ENCODE measurements at regions not wholly inside any gene's neighbourhood (a gene's known extent, or its start where the extent isn't known, plus 50 kb on each side); places are given as distances from the start of the nearest gene placed in this dataset.
A peak's percentile ranks its signal among the peaks of the same experiment; 100 is the strongest.

DNA sequence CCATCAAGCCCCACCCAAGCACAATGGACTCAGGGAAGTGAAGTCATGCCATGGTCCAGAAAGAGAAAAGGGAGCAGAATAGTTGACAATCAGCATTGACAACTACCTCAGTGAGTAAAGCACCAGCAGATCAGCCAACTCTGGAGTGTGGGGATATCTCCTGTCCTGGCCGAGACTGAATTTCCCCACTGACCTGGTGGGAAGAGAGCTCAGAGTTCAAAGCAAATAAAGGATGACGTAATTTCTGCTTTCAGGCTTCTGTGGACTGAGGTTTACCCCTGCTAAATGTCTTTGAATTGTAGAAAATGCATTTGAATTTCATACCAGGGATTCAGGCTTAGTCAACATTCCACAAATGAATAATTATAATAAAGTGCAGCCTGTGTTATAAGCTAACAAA, 152.9 kb downstream of the CBLN1 start:
- no peak for DNase-seq (ENCODE audit: low read depth)

DNA sequence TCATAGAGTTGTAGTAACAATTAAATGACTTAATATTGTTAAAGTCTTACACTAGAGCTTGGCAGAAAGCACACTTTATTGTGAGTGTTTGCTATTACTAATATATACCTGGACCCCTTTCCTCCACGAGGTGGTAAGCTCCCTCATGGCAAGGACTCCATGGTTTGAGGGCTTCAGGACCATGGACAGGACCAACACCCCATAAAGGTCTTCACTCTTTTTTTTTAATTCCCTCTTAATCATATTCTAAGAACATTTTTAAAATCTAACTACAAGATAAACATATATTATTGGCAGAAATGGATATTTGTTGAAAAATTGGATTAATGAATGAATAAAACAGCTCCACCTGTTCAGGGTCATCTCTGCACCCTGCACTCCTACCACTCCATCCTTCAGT, 154.5 kb downstream of the CBLN1 start:
- DNase-seq (ENCODE audit: low read depth): peak; percentile 26

DNA sequence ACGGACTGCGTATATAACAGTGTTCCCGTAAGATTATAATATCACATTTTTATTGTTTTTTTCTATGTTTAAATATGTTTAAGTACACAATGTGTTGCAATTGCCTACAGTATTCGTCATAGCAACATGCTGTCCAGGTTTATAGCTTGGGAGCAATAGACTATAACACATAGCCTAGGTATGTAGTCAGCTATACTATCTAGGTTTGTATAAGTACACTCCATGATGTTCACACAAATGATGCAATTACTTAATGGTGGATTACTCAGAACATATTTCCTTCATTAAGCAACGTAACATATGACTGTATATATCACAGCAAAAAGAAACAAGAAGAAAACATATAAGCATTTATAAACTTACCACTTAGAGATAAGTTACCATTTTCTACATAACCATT, 160.0 kb downstream of the CBLN1 start:
- no peak for DNase-seq (ENCODE audit: low read depth)

DNA sequence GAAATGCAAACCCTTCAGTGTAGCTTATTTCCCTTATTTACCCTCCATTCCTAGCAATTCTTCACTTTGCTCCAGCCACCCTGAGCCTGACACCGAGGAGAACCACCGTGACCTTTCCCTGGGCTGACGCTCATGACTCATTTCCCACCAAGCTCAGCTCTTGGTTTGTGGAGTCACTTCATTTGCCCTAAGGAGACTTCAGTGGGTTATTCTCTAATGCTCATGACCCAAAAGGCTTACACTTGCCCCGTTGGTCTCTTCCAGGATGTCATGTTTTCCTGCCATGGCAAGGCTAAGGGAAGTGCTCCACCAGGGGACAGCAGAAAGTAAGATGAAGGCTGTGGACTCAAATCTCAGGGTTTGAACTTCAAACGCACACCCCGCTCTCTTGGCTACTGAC, 161.0 kb downstream of the CBLN1 start:
- DNase-seq (ENCODE audit: low read depth): peak; percentile 87

DNA sequence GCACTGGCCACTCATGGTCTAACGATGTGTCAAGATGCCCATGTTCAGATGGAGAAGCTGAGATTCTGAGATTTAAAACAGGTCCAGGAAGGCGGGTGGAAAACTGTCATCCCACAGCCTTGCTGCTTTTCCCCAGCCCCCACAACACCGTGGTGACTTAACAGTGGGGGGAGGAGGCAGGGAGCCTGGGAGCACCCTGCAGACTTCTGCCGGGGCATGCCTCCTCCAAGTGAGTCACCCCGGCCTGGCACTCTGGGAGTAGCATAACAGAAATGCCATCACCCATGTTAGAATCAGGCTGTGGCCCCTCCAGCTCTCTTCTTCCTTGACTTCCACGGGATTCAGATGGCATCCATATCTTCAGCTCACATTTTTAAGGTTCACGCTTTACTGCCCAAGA, 164.8 kb downstream of the CBLN1 start:
- DNase-seq (ENCODE audit: low read depth): peak; percentile 70

DNA sequence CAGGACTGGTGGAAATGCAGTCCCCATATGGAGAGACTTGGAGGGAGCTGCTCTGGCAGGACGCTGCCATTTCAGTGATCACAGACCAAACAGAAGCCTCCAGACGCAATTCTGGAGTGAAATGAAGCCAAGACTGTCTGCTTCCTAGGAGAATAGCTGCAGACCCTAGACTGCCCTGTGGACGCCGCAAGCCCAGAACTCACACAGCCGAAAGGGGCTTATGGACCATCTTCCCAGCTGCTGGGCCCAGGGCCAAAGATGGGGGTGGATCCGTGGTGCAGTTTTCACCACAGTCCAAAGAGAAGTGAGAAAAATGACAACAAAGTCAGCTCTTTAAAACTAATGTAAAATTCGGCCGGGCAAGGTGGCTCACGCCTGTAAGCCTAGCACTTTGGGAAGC, 165.7 kb downstream of the CBLN1 start:
- no peak for DNase-seq (ENCODE audit: low read depth)

DNA sequence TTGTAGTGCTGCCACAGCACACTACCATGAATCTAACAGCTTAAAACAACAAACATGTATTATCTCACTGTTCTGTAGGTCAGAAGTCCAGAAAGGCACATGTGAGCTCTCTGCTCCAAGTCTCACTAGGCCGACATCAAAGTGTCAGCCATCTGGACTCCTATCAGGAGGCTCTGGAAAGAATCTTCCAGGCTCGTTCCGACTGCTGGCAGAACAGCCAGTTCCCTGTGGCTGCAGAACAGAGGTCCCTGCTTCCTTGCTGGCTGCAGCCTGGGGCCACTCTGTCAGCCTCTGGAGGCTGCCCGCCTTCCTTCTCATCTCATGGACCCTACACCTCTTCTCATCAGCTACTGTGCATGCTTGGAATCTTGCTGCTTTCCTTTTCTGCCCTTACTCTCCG, 168.9 kb downstream of the CBLN1 start:
- no peak for DNase-seq (ENCODE audit: low read depth)

DNA sequence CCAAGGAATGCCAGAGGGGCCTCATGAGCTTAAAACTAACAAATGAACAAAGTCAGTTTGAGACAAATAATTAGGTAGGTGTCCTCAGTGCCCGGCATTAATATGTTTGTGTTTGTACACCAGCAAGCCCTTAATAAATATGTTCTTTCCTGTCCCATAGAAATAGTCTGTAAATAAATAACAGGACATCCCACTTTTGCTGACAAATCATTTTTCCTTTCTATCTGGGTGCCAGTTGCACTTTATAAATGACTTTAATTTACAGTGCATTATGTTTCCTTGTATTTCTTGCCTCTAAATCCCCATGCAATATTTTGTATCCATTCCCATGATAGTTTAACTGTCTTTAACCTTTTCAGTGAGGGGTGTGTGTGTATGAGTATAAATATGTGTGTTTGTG, 170.3 kb downstream of the CBLN1 start:
- no peak for DNase-seq (ENCODE audit: low read depth)

DNA sequence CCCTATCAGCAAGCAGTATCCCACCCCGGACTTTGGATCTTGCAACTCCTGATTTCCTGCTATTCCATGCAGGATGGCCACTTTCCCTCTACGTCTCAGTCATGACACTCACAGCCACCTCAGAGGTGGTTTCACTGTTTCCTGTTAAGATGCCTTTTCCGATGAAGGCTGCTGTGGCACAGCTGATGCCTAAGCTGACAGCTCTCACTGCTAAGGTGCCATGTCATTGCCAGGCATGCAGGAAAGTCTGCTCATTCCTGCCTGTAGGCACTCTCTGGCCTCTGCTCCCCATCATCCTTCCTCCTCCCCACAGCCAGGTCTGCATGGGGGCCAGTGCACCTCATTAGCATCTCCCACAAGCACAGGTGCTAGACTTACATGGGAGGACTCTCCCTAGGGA, 173.0 kb downstream of the CBLN1 start:
- DNase-seq (ENCODE audit: low read depth): no peak

DNA sequence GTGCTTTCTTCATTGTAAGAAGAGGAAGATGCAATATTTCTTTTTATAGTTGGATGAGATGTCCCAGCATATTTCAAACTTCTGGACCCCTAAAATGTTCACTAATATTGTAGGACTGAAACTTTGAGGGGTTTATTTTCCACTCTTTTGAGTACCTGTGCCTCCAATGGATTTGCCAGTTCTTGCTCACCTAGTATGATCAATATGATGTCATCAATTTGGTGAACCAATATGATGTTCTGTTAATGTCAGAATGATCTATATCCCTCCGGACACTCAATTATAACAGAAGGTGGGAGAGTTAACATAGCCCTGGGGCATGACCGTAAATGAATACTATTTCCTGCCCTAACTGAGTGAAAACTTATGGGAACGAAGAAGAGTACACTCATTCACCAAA, 178.3 kb downstream of the CBLN1 start:
- DNase-seq (ENCODE audit: low read depth): no peak

DNA sequence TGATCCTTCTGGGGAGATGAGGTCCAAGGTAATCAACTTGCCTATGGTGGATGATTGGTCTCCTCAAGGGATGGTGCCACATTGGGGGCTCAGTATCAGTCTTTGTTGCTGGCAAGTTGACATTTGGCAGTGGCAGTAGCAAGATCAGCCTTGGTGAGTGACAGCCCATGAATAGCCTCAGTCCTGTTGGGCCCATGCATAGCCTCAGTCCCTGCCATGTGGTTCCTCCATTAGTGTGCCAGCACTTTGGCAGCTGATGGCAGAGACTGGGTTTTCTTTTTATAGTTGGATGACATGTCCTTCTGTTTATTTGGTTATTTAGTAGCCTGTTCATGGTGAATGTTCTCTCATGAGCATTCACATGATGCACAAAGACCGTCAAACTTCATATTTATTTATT, 179.6 kb downstream of the CBLN1 start:
- no peak for DNase-seq (ENCODE audit: low read depth)

DNA sequence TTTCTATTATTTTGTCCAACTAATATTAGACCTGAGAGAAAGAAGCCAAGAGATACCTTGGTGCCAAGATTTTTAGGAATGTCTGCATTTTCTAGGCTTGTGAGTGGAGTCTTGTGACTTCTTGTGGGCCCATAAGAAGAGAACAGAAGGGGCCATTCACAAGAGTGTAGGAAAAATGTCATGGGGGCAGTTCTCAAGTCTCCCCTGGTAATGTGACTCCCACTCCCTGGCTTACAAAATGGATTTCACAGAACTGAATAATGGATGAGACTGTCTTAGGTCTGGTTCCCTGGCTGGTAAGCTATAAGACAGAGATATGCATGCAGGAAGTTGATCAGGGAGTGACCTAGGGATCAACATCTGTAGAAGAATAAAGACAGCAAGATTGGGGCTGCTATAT, 181.3 kb downstream of the CBLN1 start:
- no peak for DNase-seq (ENCODE audit: low read depth)

DNA sequence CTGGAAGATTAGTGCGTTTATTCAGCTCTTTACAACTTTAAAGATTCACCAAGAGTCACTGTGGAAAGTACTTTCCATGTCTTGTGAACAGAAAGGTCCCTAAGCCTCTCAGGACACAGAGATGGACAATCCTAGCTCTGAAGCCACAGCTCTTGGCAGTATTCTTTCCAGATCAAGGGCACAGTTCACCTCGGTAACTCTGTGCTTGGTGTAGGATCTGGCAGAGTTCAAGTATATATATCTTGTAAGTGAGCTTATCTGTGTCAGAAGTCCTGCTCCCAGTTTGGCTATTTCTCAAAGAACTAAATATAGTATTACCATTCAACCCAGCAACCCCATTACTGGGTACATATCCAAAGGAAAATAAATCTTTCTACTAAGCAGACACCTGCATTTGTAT, 183.7 kb downstream of the CBLN1 start:
- DNase-seq (ENCODE audit: low read depth): no peak

DNA sequence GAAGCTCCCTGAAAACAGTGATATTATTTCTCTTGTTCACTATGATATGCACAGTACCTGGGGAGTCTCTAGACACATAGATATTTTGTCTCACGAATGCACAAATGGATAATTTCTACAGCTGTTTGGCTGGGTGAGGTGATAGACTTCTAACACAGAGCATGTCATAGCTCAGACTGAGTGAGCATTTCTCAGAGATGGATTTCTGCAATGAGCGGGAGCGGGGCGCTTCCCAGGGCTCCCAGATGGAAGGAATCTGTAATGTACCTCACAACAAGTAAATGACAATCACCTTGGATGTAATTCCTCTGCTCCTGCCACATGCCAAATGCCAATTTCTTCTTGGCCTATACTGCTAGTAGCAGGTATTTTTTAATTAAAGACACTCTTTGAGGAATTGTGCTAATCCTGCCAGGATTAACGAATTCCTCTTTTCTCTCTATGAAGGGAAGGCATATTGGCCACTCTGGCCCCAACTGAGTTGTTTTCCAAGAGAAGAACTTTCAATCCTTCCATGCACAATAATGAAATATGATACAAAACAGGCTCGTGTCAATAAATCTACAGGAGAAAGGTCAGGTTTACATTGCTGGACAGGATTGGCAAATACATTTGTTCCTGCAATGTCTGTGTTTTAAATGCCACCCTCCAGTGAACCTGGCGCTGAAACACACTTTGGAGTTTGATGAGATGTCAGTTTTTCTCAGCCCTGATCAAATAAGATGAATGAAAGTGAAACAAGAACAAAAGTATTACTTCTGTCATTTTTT, 185.3 kb downstream of the CBLN1 start:
- DNase-seq (ENCODE audit: low read depth): no peak

DNA sequence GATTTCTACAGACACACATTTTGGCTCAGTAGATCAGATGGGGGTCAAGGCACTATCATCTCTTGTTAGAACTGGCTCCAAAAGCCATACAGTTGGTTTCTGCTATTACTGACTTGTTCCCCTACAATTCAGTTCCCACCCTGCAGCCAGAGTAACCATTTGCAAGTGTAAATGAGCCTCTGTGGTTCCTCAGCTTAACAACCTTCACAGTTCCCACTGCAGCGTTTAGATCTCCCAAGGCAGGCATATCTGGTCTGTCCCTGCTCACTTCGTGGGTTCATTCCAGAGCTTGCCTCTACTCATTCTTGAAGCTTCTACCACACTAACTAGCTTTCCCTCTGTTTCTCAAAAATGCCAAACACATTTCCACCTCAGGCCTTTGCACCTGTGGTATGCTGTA, 186.1 kb downstream of the CBLN1 start:
- no peak for DNase-seq (ENCODE audit: low read depth)

DNA sequence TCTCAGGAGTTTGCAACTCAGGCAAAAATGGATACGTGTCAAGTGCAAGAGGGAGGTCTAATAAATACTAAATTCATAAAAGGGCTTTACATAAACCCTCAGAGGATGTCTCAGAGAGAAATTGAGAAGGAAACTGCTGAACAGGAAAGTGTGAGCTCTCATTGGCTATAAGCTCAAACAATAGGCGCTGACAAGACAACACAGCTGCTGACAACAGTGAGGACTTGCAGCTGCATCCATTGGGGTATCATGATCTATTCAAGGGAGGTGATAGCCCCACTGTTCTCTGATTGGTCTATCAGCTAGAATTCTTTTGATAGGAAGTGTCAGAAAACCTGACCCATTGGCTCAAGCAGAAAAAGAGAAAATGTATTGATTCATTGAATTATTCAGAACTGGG, 187.2 kb downstream of the CBLN1 start:
- DNase-seq (ENCODE audit: low read depth): no peak

DNA sequence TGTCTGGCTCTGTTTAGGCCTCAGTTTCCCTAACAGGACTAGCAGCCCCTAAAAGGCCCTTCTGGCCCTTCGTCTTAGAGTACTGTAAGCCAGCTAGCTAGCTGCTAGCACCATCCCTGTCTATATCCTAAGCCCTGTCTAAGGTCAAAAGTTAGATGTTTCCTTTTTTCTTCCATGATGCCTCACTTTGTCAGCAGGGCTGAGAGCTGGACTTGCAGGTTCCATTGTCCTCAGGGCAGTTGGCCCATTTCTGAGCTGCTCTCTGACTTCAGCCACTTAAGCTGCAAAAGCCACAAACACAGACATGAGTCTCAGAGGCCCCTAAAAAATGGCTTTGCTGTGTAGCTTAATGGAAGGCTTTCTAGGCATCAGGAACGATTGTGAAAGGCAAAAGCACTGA, 187.7 kb downstream of the CBLN1 start:
- no peak for DNase-seq (ENCODE audit: low read depth)

DNA sequence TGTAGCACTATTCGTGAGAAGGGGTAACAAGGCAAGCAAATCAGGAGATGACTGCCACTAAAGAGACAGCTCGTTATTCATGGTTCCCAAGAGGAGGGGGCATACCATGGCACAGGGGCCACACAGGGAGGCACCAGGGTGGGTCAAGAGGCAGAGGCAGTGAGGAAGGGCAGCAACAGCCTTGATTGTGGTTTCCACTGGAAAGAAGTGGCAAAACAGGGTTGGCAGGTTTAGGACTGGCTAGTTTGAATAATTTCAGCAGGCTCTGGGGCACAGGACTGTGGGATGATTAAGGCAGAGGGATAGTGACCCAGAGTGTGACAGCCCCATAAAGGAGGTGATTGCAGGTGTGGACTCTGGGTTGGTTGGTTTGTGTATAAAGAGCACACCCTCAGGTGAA, 188.9 kb downstream of the CBLN1 start:
- DNase-seq (ENCODE audit: low read depth): no peak

DNA sequence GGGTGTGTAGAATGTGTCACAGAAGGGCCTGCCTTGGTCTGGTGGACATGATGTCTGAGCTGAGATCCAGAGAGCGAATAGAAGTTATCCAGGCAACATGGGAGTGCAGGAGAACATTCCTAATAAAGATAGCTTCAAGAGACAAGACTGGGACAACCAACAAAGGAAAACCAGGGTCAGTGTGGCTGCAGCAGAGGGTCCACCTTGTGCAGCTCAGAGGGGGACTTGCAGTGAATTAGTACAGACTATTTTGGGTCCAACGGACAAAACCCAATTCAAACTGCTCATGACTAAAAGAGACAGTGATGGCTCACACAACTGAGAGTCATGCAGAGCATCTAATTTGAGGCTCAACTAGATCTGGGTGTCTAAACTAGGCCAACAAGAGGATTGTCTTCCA, 192.1 kb downstream of the CBLN1 start:
- no peak for DNase-seq (ENCODE audit: low read depth)

DNA sequence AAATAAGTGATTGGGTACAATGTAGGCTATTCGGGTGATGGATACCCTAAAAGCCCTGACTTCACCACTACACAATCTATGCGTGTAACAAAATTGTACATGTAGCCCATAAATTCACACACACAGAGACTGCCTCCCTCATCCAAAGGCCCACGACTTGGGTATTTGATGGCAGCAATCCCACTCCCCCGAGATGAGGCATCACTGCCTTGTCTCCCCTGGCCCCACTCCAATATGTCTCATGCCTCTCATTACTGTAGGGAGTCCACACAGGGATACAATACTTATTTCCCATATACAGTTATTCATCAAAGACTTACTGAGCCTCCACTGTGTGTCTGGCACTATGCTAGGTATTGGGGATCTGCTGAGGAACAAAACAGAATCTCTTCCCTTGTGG, 192.6 kb downstream of the CBLN1 start:
- no peak for DNase-seq (ENCODE audit: low read depth)

DNA sequence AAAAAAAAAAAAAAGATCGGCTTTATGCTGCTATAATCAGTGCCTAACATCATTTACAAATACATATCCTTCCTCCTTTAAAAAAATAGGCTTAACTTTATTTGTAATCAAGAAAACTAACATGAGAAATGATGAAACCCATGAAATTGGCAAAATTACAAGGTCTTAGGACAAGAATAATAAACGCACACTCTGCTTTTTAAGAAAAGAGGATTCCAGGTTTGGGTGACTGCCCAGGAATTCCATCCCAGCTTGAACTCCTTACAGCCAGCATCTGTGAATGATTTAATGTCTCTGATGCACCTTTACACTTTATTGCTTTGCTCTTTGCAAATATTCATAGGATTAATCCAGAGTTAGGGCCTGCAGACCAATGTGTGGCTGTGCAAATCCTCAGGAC, 196.0 kb downstream of the CBLN1 start:
- peak; percentile 67 for DNase-seq (ENCODE audit: low read depth)

DNA sequence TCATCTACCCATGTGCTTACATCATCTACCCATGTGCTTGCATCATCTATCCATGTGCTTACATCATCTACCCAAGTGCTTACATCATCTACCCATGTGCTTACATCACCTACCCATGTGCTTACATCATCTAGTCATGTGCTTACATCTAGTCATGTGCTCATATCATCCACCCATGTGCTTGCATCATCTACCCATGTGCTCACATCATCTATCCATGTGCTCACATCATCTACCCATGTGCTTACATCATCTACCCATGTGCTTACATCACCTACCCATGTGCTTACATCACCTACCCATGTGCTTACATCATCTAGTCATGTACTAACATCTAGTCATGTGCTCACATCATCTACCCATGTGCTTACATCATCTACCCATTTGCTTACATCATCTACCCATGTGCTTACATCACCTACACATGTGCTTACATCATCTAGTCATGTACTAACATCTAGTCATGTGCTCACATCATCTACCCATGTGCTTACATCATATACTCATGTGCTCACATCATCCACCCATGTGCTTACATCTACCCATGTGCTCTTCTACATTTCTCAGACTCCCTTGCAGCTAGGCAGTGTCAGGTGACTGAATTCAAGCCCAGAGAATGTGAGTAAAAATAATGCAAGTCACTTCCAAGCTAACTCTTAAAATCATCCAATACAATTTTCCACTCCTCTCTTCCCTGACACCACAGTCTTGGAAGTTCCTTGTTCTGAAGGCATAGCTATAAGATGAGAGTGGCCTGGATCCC, 196.8 kb downstream of the CBLN1 start:
- DNase-seq (ENCODE audit: low read depth): no peak

DNA sequence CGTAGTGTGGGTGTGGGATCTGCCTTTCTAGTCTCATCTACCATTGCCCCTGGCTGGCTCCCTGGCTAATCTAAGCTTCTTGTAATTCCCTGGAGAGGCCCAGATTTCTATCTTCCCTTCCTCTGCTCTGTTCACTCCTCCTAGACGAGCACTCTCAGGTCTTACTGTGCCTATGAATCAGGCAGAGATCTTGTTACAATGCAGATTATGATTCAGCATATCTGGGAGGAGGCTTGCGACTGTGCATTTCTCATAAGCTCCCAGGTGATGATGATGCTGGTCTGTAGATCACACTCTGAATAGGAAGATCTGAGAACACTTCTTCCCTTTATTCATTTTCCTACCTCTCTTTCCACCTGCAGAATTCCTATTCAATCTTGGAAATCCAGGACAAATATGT, 200.1 kb downstream of the CBLN1 start:
- peak; percentile 44 for DNase-seq (ENCODE audit: low read depth)

DNA sequence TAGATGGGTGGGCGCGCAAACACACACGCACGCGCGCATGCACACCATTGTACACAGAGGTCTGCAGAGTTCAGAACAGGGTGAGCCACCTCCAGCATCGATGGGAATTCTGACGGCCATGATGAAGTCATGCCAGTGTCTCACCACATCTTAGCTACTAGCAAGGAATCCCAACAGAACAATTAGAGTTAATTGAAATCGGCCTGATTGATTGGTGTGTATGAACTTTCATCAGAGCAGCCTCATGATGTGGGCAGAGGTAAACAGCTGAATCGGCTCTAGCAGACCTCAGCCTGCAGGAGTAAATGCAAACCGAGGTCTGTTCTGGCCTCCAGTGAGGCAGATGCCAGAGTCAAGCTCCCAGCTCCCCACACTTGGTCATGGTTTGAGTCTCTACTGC, 200.6 kb downstream of the CBLN1 start:
- DNase-seq (ENCODE audit: low read depth): no peak
